WERI-Rb-1 (cell line): ENCODE measurements at regions not wholly inside any gene's neighbourhood (a gene's known extent, or its start where the extent isn't known, plus 50 kb on each side); places are given as distances from the start of the nearest gene placed in this dataset.

Source experiments
- DNase-seq: peaks from one replicate; pipeline ENCODE4 v3.0.0-alpha.2; 2020
- H3K27ac ChIP-seq: fragments of 250-450 bp; sonication (Bioruptor Pico); 2 replicates; pipeline ENCODE4 v1.5.1; 2020; ENCODE audit warnings: mild to moderate bottlenecking, moderate library complexity
- H3K27me3 ChIP-seq: fragments of 250-450 bp; sonication (Bioruptor Pico); 2 replicates; pipeline ENCODE4 v1.5.1; 2021; ENCODE audit warnings: mild to moderate bottlenecking, low read depth, moderate library complexity; ENCODE audit not compliant: insufficient read depth, severe bottlenecking
- H3K36me3 ChIP-seq: fragments of 250-450 bp; sonication (Bioruptor Pico); 2 replicates; pipeline ENCODE4 v1.5.1; 2020; ENCODE audit warnings: mild to moderate bottlenecking, moderate library complexity
- H3K4me3 ChIP-seq: 2 replicates; pipeline ENCODE4 v1.5.1; 2011; ENCODE audit warnings: low read depth, mild to moderate bottlenecking, control low read depth, low read length
- H3K9me3 ChIP-seq: fragments of 250-450 bp; sonication (Bioruptor Pico); 2 replicates; pipeline ENCODE4 v1.5.1; 2021; ENCODE audit warnings: mild to moderate bottlenecking, moderate library complexity; ENCODE audit not compliant: severe bottlenecking
- TF ChIP-seq, protein P1 (sequence below): IDR thresholded peaks from 2 replicates; pipeline ENCODE4 v1.5.1; 2011; ENCODE audit warnings: low read depth, mild to moderate bottlenecking, control low read depth, inconsistent platforms, low read length

DNA sequence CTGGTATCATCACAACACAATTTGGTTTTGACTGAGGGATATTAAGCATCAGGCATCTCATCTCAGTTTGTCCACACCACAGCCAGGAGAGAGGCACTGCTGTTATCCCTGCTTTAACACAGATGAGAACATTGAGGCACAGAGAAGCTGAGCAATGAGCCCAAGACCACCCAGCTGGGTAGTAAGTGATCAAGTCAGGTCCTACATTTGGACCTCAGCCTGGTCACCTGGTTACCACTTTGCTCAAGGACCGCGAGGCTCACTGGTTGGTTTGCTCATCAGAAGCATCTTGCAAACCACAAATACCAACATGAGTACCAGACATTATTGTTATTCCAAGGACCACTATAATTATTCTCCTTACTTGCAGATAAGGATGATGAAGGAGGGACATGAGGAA lies 245.5 kb downstream of the CBLN1 start:
- DNase-seq: no peak
- TF ChIP-seq, protein P1, sequence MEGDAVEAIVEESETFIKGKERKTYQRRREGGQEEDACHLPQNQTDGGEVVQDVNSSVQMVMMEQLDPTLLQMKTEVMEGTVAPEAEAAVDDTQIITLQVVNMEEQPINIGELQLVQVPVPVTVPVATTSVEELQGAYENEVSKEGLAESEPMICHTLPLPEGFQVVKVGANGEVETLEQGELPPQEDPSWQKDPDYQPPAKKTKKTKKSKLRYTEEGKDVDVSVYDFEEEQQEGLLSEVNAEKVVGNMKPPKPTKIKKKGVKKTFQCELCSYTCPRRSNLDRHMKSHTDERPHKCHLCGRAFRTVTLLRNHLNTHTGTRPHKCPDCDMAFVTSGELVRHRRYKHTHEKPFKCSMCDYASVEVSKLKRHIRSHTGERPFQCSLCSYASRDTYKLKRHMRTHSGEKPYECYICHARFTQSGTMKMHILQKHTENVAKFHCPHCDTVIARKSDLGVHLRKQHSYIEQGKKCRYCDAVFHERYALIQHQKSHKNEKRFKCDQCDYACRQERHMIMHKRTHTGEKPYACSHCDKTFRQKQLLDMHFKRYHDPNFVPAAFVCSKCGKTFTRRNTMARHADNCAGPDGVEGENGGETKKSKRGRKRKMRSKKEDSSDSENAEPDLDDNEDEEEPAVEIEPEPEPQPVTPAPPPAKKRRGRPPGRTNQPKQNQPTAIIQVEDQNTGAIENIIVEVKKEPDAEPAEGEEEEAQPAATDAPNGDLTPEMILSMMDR: no peak
- no peak overlapping the region for H3K27ac ChIP-seq
- no peaks in the 10 kb centered on the region for H3K36me3 ChIP-seq
- peaks cover 2% of the 10 kb centered on the region for H3K9me3 ChIP-seq
- H3K27me3 ChIP-seq: no peaks in the 10 kb centered on the region
- no peak overlapping the region for H3K4me3 ChIP-seq

DNA sequence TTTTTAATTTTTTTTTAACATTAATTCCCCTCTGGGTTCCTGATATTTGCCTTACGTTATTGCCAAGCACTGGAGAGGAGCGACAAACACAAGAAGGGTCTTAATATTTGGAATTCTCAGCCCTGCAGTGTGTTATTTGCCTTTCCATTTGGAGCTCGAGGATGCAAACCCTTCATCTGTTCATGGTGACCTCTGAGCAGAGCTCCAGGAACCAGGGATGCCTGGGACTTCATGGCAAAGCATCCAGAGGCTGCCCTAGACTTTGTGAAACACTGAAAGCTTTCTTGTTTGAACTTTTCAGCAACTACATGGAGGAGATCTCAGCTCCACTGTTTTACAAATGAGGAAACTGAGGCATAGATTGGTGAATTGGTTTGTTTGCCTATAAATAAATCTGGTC lies 254.2 kb downstream of the CBLN1 start:
- Histone ChIP-seq H3K4me3 (no peak overlapping the region), H3K9me3 (no peaks in the 10 kb centered on the region), H3K27me3 (no peaks in the 10 kb centered on the region), H3K36me3 (no peaks in the 10 kb centered on the region), H3K27ac (no peak overlapping the region)
- no peak for DNase-seq
- TF ChIP-seq, protein P1: no peak

DNA sequence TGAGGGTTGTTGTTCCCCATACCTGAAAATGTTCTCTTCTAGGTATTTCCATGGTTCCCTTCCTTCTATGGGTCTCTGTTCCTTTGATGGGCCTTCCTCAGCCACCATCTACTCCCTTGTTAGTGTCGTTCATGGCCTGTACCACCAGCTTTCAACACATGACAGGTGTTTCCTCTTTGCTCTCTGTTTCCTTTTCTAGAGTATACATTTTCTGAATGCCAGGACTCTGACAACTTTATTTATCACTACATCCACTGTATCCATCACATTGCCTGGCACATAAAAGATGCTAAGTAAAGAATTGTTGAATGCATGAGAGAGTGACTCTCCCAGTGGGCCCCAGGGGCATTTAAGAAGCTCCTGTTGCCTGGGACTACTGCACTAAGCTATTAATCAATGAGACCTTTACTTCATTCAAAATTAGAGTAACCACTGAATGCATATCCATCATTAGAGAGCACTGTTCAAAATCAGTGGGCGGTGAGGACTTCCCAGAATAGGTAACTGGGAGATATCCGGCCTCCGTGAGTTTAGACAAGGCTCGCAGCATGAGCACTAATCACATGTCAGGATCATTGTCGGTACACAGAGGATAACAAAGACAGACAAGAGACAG lies 255.0 kb downstream of the CBLN1 start:
- TF ChIP-seq, protein P1: no peak
- no peak overlapping the region for H3K27ac ChIP-seq

DNA sequence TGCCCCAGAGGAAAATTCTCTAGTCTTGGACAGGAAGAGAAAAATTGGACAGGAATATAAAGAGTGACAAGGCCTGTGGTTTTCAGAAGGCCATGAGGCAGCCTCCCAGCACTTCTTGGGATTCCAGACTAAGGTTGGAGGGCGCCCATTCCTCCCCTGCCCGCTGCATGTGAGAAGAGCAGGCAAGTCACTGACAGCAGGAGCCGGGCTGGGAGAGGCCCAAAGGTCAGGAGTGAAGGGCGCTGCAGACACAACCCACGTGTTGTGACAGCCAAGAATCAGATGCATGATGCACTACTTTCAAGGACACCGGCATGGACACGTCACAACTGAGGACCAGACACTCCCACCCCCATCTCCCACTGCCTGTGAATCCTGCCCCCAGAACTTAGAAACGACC lies 256.7 kb downstream of the CBLN1 start:
- no peaks in the 10 kb centered on the region for H3K9me3 ChIP-seq
- H3K4me3 ChIP-seq: no peak overlapping the region
- H3K27ac ChIP-seq: no peak overlapping the region
- DNase-seq: no peak
- TF ChIP-seq, protein P1: no peak
- H3K27me3 ChIP-seq: no peaks in the 10 kb centered on the region
- H3K36me3 ChIP-seq: no peaks in the 10 kb centered on the region

More for the DNA sequence above, 255.0 kb downstream of the CBLN1 start:
- no peak overlapping the region for H3K4me3 ChIP-seq
- H3K36me3 ChIP-seq: no peaks in the 10 kb centered on the region
- no peaks in the 10 kb centered on the region for H3K27me3 ChIP-seq
- DNase-seq: no peak
- no peaks in the 10 kb centered on the region for H3K9me3 ChIP-seq

DNA sequence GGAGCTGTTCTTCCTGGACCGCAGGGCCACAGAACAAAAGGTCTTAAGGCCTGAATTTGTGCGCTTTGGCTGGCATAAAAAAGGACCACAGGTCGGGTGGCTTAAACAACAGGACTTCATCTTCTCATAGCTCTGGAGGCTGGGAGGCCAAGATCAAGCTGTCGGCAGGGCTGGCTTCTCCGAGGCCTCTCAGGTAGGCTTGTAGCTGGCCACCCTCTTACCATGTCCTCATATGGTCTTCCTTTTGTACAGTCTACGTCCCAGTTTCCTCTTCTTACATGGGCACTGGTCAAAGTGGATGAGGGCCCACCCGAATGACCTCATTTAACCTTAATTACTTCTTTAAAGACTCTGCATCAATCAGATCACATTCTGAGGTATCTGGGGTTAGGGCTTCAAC lies 257.6 kb downstream of the CBLN1 start:
- no peaks in the 10 kb centered on the region for H3K36me3 ChIP-seq
- H3K4me3 ChIP-seq: no peak overlapping the region
- H3K9me3 ChIP-seq: no peaks in the 10 kb centered on the region
- H3K27ac ChIP-seq: no peak overlapping the region
- no peaks in the 10 kb centered on the region for H3K27me3 ChIP-seq
- TF ChIP-seq, protein P1: no peak
- DNase-seq: no peak

DNA sequence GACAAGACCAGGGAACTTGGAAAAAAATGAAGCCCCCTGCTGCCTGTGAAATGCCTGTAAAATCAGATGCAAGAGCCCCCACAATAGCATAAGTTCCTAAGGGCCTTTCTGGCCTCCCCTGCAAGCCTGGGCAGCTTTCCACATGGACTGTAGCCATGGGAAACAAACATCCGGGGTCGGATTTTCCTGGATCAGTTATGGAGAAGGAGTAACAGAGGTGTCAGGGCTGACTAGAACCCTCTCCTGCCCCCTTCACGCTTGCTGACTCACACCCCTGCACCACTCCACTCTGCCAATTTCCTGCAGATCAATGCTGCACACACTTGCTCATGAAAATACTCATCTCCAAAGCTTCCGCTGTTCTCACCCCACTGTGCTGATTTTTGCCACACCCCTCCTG lies 258.6 kb downstream of the CBLN1 start:
- Histone ChIP-seq H3K36me3 (no peaks in the 10 kb centered on the region), H3K27ac (no peak overlapping the region), H3K9me3 (no peaks in the 10 kb centered on the region), H3K4me3 (no peak overlapping the region), H3K27me3 (no peaks in the 10 kb centered on the region)
- TF ChIP-seq, protein P1: no peak
- DNase-seq: no peak
